ENCODE measurements at regions not wholly inside any gene's neighbourhood (a gene's known extent, or its start where the extent isn't known, plus 50 kb on each side); places are given as distances from the start of the nearest gene placed in this dataset.

DNA sequence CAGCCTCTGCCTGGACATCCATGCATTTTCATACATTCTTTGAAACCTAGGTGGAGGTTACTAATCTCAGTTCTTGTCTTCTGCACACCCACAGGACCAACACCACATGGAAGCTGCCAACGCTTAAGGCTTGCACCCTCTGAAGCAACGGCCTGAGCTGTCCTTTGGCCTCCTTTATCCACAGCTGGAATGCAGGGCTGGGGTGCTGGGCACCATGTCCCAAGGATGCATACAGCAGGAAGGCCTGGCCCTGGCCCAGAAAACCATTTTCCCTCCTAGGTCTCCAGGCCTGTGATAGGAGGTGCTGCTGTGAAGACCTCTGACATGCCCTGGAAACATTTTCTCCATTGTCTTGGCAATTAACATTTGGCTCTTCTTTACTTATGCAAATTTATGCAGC lies 1168.6 kb downstream of the KCNT2 start:
- Histone ChIP-seq H3K36me3 (ENCODE audit: insufficient read depth, low read length) (no peaks in the 10 kb centered on the region), H3K4me3 (ENCODE audit: low read length) (no peak overlapping the region), H3K9me3 (replicated peaks; ENCODE audit: low read length) (no peaks in the 10 kb centered on the region), H3K27me3 (ENCODE audit: control insufficient read depth, insufficient read depth, low read length) (no peaks in the 10 kb centered on the region), H3K4me1 (ENCODE audit: control insufficient read depth, insufficient read depth, low read length) (no peaks in the 10 kb centered on the region), H3K9ac (ENCODE audit: low read depth, low read length) (no peak overlapping the region), H3K4me2 (ENCODE audit: low read length) (no peak overlapping the region)

DNA sequence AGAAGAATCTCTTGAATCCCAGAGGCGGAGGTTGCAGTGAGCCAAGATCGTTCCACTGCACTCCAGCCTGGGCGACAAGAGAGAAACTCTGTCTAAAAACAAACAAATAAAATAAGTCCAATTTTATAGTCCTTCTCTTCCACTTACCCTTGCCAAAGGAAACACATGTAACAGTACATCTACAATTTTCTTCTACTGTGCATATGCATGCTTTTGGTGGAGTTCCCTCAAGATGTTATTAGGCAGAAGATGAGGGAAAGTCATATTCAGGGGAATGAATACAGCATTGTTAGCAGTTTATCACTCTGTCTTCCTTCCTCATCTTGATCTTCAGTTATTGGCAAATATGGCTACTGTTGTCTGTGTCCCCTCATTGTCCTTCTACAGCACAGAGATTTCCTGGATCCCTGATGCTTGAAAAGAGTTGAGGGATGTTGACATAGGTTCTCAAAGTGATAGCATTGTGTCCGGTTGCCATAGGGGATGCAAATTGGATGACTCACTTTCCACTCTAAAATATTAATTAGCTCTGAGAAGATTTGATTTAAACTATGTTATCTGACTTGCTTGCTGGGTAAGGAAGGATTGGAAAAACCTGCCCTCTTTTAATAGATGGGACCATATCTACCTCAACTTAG lies 1173.6 kb downstream of the KCNT2 start:
- no peak overlapping the region for H3K4me2 ChIP-seq (ENCODE audit: low read length)
- H3K4me1 ChIP-seq (ENCODE audit: control insufficient read depth, insufficient read depth, low read length), result no peaks in the 10 kb centered on the region
- H3K9ac ChIP-seq (ENCODE audit: low read depth, low read length), result no peak overlapping the region
- no peaks in the 10 kb centered on the region for H3K27me3 ChIP-seq (ENCODE audit: control insufficient read depth, insufficient read depth, low read length)
- H3K4me3 ChIP-seq (ENCODE audit: low read length), result no peak overlapping the region
- no peaks in the 10 kb centered on the region for H3K9me3 ChIP-seq (replicated peaks; ENCODE audit: low read length)
- H3K36me3 ChIP-seq (ENCODE audit: insufficient read depth, low read length), result no peaks in the 10 kb centered on the region

- Histone ChIP-seq H3K4me3 (ENCODE audit: low read length) (no peak overlapping the region), H3K27me3 (ENCODE audit: control insufficient read depth, insufficient read depth, low read length) (no peaks in the 10 kb centered on the region), H3K36me3 (ENCODE audit: insufficient read depth, low read length) (no peaks in the 10 kb centered on the region), H3K9ac (ENCODE audit: low read depth, low read length) (no peak overlapping the region), H3K4me1 (ENCODE audit: control insufficient read depth, insufficient read depth, low read length) (no peaks in the 10 kb centered on the region), H3K4me2 (ENCODE audit: low read length) (no peak overlapping the region), H3K9me3 (replicated peaks; ENCODE audit: low read length) (no peaks in the 10 kb centered on the region)
Measured at GRCh38 chr1:195430826-195431225, 1177.4 kb downstream of the KCNT2 start.

- no peaks in the 10 kb centered on the region for H3K9me3 ChIP-seq (replicated peaks; ENCODE audit: low read length)
- no peak overlapping the region for H3K4me2 ChIP-seq (ENCODE audit: low read length)
- no peaks in the 10 kb centered on the region for H3K4me1 ChIP-seq (ENCODE audit: control insufficient read depth, insufficient read depth, low read length)
Measured at GRCh38 chr1:195428927-195429326, 1179.3 kb downstream of the KCNT2 start.

GRCh38 chr1:195415584-195415983 lies 1192.7 kb downstream of the KCNT2 start:
- no peaks in the 10 kb centered on the region for H3K4me1 ChIP-seq (ENCODE audit: control insufficient read depth, insufficient read depth, low read length)
- H3K9ac ChIP-seq (ENCODE audit: low read depth, low read length), result no peak overlapping the region
- H3K27me3 ChIP-seq (ENCODE audit: control insufficient read depth, insufficient read depth, low read length), result no peaks in the 10 kb centered on the region
- no peaks in the 10 kb centered on the region for H3K9me3 ChIP-seq (replicated peaks; ENCODE audit: low read length)
- no peak overlapping the region for H3K4me3 ChIP-seq (ENCODE audit: low read length)
- no peak overlapping the region for H3K4me2 ChIP-seq (ENCODE audit: low read length)
- no peaks in the 10 kb centered on the region for H3K36me3 ChIP-seq (ENCODE audit: insufficient read depth, low read length)

More at GRCh38 chr1:195428927-195429326, 1179.3 kb downstream of the KCNT2 start:
- Histone ChIP-seq H3K36me3 (ENCODE audit: insufficient read depth, low read length) (no peaks in the 10 kb centered on the region), H3K9ac (ENCODE audit: low read depth, low read length) (no peak overlapping the region), H3K27me3 (ENCODE audit: control insufficient read depth, insufficient read depth, low read length) (no peaks in the 10 kb centered on the region), H3K4me3 (ENCODE audit: low read length) (no peak overlapping the region)

- Histone ChIP-seq H3K36me3 (ENCODE audit: insufficient read depth, low read length) (no peaks in the 10 kb centered on the region), H3K27me3 (ENCODE audit: control insufficient read depth, insufficient read depth, low read length) (no peaks in the 10 kb centered on the region), H3K9me3 (replicated peaks; ENCODE audit: low read length) (no peaks in the 10 kb centered on the region), H3K9ac (ENCODE audit: low read depth, low read length) (no peak overlapping the region), H3K4me2 (ENCODE audit: low read length) (no peak overlapping the region), H3K4me1 (ENCODE audit: control insufficient read depth, insufficient read depth, low read length) (no peaks in the 10 kb centered on the region), H3K4me3 (ENCODE audit: low read length) (no peak overlapping the region)
Measured at GRCh38 chr1:195394567-195394966, 1213.7 kb downstream of the KCNT2 start.

GRCh38 chr1:195376190-195376589 lies 1232.0 kb downstream of the KCNT2 start:
- Histone ChIP-seq H3K4me2 (ENCODE audit: low read length) (no peak overlapping the region), H3K36me3 (ENCODE audit: insufficient read depth, low read length) (no peaks in the 10 kb centered on the region), H3K9ac (ENCODE audit: low read depth, low read length) (no peak overlapping the region), H3K4me1 (ENCODE audit: control insufficient read depth, insufficient read depth, low read length) (no peaks in the 10 kb centered on the region), H3K27me3 (ENCODE audit: control insufficient read depth, insufficient read depth, low read length) (no peaks in the 10 kb centered on the region), H3K4me3 (ENCODE audit: low read length) (no peak overlapping the region), H3K9me3 (replicated peaks; ENCODE audit: low read length) (no peaks in the 10 kb centered on the region)

DNA sequence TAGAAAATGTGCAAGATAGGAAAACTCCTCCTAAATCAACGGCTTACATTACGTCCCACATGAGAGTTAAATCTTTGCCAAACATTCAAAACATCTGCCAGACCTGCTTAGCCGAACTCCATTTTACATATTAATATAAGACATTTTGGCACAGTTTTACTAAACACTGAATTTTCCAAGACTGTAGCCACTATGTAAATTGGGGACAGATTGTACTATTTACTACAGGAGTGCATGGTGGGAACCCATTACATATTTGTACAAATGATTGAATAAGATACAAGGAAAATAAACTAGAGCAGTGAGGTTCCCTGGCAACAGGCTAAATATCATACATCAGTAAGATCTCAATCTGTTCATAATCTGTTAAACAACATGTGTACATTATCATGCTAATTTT lies 1234.4 kb downstream of the KCNT2 start:
- Histone ChIP-seq H3K4me1 (ENCODE audit: control insufficient read depth, insufficient read depth, low read length) (no peaks in the 10 kb centered on the region), H3K27me3 (ENCODE audit: control insufficient read depth, insufficient read depth, low read length) (no peaks in the 10 kb centered on the region), H3K4me2 (ENCODE audit: low read length) (no peak overlapping the region), H3K36me3 (ENCODE audit: insufficient read depth, low read length) (no peaks in the 10 kb centered on the region), H3K4me3 (ENCODE audit: low read length) (no peak overlapping the region), H3K9me3 (replicated peaks; ENCODE audit: low read length) (no peaks in the 10 kb centered on the region), H3K9ac (ENCODE audit: low read depth, low read length) (no peak overlapping the region)

GRCh38 chr1:195345149-195345548 lies 1263.1 kb downstream of the KCNT2 start:
- H3K4me1 ChIP-seq (ENCODE audit: control insufficient read depth, insufficient read depth, low read length), result no peaks in the 10 kb centered on the region
- no peaks in the 10 kb centered on the region for H3K9me3 ChIP-seq (replicated peaks; ENCODE audit: low read length)
- H3K27me3 ChIP-seq (ENCODE audit: control insufficient read depth, insufficient read depth, low read length), result no peaks in the 10 kb centered on the region
- H3K4me2 ChIP-seq (ENCODE audit: low read length), result no peak overlapping the region
- H3K36me3 ChIP-seq (ENCODE audit: insufficient read depth, low read length), result no peaks in the 10 kb centered on the region
- H3K9ac ChIP-seq (ENCODE audit: low read depth, low read length), result no peak overlapping the region
- H3K4me3 ChIP-seq (ENCODE audit: low read length), result no peak overlapping the region

GRCh38 chr1:195337646-195338045 lies 1270.6 kb downstream of the KCNT2 start:
- Histone ChIP-seq H3K27me3 (ENCODE audit: control insufficient read depth, insufficient read depth, low read length) (no peaks in the 10 kb centered on the region), H3K36me3 (ENCODE audit: insufficient read depth, low read length) (no peaks in the 10 kb centered on the region), H3K4me3 (ENCODE audit: low read length) (no peak overlapping the region), H3K4me2 (ENCODE audit: low read length) (no peak overlapping the region), H3K9me3 (replicated peaks; ENCODE audit: low read length) (no peaks in the 10 kb centered on the region), H3K9ac (ENCODE audit: low read depth, low read length) (no peak overlapping the region), H3K4me1 (ENCODE audit: control insufficient read depth, insufficient read depth, low read length) (no peaks in the 10 kb centered on the region)

- Histone ChIP-seq H3K36me3 (ENCODE audit: insufficient read depth, low read length) (no peaks in the 10 kb centered on the region), H3K4me1 (ENCODE audit: control insufficient read depth, insufficient read depth, low read length) (no peaks in the 10 kb centered on the region), H3K9ac (ENCODE audit: low read depth, low read length) (no peak overlapping the region), H3K27me3 (ENCODE audit: control insufficient read depth, insufficient read depth, low read length) (no peaks in the 10 kb centered on the region), H3K4me3 (ENCODE audit: low read length) (no peak overlapping the region), H3K4me2 (ENCODE audit: low read length) (no peak overlapping the region), H3K9me3 (replicated peaks; ENCODE audit: low read length) (no peaks in the 10 kb centered on the region)
Measured at GRCh38 chr1:195336812-195337211, 1271.4 kb downstream of the KCNT2 start.

DNA sequence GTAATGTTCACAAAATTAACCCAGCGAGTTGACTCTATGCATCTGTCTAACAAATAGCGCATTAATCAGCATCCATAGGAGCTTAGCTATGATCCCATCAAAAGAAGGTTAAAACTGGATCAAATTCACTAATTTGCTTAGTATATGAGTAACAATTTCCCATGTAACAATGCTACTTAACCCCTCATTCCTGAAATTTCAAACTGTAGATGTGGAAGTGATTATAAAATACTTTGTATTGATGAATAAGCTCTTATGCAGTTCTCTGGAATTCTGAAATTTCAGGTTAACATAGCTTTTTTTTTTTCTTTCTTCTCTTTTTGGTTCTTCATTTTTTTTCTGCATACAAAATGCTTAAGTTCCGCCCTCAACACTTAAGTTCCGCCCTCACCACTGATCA lies 1272.7 kb downstream of the KCNT2 start:
- Histone ChIP-seq H3K27me3 (ENCODE audit: control insufficient read depth, insufficient read depth, low read length) (no peaks in the 10 kb centered on the region), H3K9me3 (replicated peaks; ENCODE audit: low read length) (no peaks in the 10 kb centered on the region), H3K9ac (ENCODE audit: low read depth, low read length) (no peak overlapping the region), H3K4me1 (ENCODE audit: control insufficient read depth, insufficient read depth, low read length) (no peaks in the 10 kb centered on the region), H3K4me2 (ENCODE audit: low read length) (no peak overlapping the region), H3K36me3 (ENCODE audit: insufficient read depth, low read length) (no peaks in the 10 kb centered on the region), H3K4me3 (ENCODE audit: low read length) (no peak overlapping the region)

All from skeletal muscle satellite cell (primary cell).